HG02588 (cell line): ENCODE measurements at regions not wholly inside any gene's neighbourhood (a gene's known extent, or its start where the extent isn't known, plus 50 kb on each side); places are given as distances from the start of the nearest gene placed in this dataset.

Experiments used
- ATAC-seq: cut with Tn5 transposase; IDR thresholded peaks from one replicate; pipeline ENCODE4 v1.9.1; 2021; ENCODE audit warnings: mild to moderate bottlenecking, moderate library complexity; ENCODE audit not compliant: unreplicated experiment

DNA sequence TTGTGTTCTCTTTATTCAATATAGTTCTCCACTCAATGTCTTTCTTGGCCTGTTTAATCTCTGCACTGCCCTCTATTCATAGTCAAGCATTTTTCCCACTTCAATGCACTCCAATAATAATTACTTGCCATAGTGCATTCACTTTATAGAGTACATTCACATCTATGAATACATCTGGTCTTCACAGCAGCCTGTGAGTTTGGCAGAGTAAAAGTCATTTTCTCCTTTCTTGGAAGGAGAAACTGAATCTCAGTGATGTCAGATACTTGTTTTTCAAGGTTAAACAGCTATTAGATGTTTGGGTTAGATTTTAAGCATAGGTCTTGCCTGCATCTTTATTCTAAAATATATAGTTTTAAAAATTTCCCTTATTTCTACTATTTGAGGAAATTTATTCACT is 373.2 kb downstream of the TRIB2 start:
- ATAC-seq: no peak

DNA sequence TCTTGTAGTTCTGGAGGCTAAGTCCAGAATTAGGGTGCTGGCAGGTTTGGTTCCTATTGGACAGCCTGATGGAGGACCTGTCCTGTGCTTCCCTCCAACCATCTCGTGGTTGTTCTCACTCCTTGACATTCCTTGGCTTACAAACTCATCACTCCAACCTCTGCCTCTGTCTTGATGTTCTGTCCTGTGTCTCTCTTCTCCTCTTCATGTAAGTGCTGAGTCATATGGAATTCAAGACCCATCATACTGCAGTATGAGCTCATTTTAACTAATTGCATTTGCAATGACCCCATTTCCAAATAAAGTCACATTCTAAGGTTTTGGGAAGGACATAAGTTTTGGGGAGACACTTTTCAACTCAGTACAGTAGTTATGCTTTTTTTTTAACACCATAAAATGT is 374.7 kb downstream of the TRIB2 start:
- no peak for ATAC-seq

DNA sequence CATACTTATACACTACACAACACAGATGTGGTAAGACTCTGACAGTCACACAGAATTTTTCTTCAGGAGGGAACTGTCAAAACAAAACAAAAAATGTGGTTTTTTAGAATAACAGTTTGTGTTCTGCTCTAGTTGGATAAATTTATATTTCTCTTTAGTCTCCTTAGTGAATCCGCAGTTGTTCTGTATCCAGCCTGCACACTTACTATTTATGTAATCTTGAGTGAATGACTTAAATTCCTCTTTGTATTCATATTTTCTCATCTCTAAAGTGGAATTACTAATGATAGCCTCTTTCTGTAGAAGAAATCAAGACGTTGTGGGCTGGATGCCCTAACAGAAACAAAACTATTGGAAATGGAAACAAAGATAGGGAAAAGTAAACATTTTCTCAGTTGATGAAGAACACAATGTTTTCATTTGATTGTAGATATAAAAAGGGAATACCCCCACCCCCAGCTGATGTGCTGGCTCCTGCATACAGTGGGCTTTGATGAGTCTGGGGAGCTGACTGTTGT is 375.2 kb downstream of the TRIB2 start:
- ATAC-seq: no peak

DNA sequence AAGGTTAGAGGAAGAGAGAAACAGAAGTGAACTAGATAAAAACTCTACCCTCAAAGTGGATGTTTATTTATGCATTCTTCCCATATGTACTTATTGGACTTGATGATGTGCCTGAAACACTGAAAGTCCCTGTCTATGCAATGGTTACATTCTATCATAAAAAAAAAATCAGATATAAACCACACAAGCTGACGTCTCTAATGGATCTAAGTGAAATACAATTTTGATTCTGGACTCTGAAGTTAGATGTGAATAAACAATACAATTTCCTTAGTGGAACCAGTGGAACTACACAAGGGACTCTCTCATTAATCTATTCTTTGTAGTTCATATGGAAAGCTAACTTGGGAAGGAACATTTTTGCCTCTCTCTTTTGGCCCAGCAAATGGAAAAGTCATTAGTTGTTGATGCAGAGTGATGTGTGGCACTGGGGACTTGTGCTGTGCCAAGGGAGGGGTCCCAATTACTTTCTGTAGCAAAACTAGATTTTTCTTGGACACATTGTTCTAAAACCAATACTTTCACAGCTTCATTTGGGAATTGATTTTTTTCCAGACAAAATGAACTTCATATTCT is 376.8 kb downstream of the TRIB2 start:
- no peak for ATAC-seq

DNA sequence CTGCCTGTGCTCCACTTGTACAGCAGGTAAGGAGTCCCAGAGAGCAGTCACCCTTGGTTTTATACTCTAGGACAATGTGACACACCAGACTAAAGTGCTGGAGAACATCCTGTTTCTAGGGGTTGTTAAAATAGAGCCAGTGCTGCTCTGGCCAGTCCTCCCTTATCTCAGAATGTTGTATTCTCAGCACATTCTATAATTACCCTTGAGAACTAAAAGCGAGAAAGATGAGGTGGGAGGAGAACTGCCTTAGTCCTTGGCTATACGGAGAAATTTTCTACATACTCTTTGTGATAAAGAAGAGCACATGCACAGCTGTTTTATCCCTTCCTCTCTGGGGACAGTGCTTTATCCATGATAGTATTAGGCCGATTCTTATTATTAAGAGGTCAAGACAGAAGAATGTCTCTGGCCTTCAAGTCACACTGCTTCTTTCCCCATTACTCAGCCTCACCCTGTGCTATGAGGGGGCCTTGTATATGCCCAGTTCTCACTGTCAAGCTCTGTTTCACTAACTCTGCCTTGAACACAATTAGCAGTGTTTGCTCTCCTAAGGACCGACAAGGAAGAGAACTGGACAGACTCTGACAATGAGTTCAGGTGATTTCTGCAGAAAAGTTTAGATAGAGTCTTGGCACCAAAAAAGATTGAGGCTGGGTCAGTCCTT is 385.8 kb downstream of the TRIB2 start:
- ATAC-seq: no peak

DNA sequence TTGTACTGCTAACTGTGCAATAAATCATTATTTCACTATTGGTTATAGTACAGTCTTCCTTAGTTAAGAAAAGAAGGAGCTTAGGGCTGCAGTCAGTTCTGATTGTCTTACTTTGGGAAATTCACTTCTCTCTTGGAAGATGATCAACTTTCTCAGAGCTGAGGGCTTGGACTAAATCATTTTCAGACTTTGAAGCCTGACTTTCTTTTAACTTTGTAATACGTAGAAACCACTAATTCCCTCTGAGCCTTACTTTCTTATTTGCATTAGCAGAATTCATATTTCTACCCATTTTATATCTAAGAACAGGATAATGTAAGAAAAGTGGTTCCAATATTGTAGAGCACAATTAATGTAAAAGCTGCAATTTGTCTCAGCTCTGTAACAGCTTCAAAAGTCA is 386.4 kb downstream of the TRIB2 start:
- no peak for ATAC-seq

DNA sequence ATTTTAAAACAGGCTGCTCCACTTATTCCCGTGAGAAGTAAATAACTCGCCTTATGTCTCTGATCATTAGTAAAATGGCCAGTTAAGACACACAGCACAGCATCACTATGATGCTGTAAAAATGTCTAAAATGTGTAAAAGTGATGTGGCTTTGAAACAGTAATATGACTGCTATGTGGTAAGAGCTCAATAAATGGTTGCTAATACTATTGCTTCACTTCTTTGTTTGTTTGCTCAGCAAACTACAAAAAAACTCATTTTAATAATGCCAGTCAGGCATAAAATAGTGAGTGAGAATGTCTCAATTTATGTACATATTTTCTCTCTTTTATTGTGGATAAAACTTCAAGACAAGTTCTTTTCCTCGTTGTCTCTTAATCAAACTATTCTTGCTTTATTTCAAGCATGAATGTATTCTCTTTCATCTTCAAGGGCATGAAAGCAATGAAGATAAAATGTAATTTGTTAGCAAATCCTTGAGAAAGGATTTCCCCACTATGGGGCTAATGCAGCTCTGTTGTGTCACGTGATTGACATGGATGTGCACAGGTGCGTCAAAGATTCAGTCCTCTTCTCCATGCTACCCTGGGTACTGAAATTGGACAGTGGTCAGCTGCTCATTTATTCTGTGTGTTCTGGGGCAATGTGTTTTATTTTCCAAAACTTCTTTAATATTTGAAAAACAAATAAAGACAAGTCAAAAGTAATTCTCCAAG is 387.2 kb downstream of the TRIB2 start:
- no peak for ATAC-seq

DNA sequence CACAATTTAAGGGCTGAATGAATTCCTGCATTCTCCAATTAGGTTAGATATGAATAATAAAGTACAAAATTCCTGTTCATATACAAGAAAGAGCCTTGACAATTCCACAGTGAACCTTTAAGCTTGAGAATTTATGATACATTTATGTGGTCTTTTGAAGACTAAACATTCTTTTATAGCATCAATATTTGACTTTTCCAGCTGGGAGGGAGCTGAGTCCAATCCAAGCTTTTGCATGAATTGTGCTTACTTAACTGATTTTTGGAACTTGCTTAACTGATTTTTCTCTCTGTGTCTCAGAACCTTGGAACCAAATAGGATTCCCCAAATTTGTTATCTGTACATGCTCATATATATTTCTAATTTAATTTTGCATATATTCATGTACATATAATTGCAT is 388.0 kb downstream of the TRIB2 start:
- ATAC-seq: no peak

DNA sequence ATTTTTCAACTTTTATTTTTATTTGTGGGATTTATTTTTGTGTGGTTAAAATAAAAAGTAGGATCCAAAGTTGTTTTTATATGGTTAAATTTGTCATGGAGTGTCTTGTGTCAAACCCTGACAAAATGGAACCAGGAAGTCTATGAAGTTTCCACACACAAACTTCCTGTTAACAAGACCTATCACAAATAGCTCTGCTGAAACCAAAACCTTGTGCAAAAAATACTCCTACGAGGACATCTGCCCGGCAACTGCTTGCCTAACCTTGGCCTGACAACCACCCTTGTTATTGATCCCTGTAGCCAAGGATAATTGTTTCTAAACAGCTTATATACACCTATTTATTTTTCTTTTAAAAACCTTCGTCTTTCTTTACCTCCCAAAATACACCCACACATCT is 389.6 kb downstream of the TRIB2 start:
- ATAC-seq: no peak

DNA sequence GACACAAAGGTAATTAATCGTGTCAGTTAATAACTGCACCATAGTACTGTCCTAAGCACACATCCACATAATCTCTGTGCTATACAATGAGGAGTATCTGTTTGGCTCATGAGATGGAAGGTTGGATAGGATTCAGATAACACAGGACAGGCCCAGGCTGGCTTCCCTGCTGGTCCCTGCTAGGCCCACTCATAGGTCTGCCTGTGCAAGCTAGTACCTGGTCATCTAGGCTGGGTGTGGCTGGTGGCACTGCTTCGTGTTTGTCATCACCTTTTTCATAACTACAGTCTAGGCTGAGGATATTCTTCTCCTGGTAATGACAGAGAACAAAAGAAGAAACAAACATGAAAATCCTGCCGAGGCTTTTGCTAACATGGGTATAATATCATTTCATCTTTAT is 392.8 kb downstream of the TRIB2 start:
- ATAC-seq: no peak

DNA sequence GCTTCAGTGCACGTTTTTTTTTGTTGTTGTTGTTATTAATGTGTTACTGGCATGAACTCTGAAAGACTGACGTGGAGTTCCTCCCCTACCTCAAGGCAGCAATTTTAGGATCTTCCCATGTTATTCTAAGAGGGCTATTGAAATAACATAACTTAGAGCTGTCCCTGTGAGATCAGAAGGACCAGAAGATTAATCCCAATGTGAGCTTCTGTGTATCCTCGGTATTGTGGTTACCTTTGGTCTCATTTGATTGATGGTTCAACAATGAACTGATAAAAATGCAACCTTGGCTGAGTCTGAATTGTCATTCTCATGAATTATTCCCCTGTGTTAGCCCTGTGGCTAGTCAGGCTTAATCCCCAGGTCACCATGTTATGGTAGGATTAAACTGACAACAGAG is 394.1 kb downstream of the TRIB2 start:
- ATAC-seq: no peak

DNA sequence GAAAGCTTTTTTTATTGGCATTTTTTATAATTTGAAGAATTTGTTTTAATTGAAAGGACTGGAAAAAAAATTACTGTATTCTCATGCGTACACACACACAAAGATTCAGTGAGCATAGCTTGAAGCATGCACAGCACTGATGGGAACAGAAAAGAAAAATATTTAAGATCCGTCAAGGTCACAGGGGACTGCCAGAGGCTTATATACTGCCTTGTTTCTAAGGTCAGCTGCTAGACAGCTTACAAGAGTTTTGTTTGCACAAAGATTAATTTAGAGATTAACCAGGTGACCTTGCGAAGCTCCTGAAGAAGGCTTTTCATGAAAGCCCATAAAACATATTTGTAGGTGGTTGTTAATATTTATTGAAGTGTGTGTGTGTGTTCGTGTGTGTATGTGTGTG is 396.3 kb downstream of the TRIB2 start:
- ATAC-seq: no peak

DNA sequence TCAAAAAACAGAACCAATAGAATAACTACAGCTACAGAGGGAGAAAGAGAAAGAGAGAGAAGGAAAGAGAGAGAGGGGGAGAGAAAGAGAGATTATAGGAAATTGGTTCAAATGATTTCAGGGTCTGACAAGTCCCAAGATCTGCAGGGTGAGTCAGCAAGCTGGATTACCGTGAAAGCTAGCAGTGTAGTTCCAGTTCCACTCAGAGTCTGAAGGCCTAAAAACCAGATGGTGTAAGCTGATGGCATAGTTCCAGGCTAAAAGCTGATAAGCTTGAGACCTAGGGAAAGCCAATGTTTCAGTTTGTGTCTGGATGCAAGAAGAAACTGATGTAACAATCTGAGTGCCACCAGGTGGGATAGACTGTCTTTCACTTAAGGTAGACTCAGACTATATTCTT is 397.7 kb downstream of the TRIB2 start:
- ATAC-seq: no peak

DNA sequence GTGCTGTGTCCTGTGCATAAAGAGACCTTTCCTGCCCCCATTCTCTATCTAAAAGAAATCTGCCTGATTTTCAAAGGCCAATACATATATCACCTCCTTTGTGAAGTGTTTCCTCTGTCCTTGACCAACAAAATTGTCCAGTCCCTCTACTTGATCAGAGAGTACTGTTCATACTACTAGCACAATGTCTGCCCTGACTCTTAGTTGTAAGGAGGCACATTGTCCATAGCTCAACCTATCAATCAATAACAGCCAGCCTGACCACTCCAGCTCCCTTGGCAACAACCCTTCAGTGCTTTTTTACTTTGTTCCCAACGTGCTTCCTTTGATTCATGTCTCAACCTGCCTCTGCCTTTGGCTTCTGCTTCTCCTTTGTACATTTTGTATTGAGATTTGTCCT is 398.9 kb downstream of the TRIB2 start:
- ATAC-seq: no peak

DNA sequence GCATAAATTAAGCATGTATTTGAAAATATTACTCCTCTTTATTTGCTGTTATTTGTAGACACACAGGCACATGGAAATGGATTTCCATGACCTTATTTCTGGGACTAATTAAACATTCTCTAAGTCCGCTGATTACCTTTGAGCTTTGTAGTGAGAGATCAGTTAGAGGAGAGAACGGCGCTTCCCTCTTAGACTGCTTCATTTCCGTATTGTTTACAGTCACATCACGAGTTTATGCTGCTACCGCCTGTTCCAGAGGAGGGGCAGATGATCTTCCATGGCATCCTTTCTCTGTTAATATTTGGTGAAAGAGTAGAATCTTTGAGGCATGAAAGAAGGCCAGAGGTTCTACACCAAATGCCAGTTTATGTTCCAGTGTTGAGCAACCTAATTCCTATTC is 404.4 kb downstream of the TRIB2 start:
- ATAC-seq: no peak

DNA sequence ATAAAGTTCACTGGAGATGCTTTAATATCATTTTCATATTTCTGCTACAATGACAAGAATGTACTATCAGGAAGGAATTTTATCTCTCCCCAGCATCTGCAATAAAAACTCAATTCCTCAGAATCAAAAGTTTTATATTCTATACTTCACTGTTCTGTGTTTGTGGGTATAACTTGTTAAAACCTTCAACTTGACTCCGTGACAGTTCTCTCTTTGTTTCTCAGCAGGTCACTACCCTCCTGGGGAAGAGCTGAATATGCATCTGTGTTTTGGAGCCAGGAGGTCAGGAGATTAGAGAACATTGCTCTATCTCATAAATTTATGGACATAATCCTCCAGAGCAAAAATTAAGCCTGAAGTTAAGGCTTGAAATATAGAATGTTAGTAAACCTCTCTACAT is 411.4 kb downstream of the TRIB2 start:
- ATAC-seq: no peak

DNA sequence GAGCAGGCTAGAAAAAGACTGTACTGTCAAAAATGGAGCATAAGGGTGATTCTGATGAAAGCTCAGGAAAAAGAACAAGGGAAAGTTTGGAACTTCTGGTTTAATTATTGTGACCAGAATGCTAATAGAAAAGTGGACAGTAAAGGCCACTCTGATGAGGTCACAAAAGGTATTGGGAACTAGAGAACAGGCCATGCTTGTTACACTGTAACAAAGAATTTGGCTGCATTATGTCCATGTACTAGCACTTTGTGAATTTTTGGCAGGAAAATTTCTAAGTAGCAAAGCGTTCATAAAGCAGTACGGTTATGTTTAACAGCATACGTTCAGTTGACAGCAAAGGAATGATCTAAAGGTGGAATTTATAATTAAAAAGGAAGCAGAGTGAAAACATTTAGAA is 418.6 kb downstream of the TRIB2 start:
- ATAC-seq: no peak

DNA sequence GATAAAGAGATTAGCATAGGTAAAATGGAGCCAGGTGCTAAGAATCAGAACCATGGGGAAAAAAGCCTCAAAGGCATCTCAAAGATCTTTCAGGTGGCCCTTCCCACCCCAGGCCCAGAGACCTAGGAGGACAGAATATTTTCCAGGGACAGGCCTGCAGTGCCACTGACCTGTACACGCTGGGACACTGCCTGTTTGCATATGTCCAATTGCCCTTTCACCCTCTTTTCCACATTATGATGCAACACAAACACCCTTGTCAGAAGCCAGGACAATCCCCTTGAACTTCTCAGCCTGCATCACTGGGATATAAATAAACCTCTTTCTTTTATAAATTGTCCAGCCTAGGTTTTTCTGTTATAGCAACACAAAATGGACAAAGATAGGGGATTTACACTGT is 419.1 kb downstream of the TRIB2 start:
- no peak for ATAC-seq

DNA sequence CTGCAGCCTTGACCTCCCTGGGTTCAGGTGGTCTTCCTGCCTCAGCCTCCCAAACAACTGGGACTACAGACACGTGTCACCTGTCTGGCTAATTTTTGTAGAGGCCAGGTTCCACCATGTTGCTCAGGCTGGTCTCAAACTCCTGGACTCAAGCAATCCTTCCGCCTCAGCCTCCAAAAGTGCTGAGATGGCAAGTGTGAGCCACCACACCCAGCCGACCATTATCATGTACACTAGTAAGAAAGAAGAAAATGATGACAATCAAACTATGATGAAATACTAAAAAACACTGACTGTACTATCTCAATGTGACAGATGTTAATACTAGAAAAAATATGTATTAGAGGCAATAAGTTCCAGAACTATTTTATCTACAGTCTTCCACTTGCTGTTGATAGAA is 420.9 kb downstream of the TRIB2 start:
- no peak for ATAC-seq

DNA sequence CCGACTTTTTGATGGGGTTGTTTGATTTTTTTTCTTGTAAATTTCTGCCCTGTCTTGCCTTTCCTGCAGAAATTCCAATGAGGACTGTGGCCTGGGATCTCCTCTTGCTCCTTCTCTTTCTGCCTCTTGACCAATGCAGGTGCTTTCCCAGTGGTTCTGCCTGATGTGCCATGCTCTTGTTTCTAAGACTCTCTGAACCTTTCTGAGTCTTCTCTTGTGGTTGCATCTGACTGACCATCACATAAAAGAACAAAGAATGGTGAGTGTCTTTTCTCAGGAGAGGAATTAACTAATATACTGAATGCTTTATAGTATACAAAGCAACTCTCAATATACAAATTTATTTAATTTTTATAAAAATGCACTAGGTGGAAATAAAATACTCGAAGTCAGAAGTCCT is 424.6 kb downstream of the TRIB2 start:
- no peak for ATAC-seq

DNA sequence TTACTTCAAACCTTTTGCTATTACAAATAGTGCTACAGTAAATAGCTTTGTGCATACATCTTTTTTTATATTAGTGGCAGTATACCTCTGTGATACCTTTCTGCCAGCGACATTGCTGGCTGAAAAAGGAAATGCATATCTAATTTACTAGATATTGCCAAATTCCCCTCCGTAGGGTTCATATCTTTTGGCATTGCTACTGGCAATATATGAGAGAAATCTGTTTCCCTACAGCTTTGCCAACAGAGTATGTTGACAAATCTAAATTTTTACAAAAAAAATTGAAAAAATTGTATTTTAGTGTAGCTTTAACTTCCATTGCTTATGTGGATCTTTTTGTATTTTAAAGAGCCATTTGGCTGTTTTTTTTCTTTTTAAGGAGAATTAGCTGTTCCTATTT is 426.7 kb downstream of the TRIB2 start:
- no peak for ATAC-seq

DNA sequence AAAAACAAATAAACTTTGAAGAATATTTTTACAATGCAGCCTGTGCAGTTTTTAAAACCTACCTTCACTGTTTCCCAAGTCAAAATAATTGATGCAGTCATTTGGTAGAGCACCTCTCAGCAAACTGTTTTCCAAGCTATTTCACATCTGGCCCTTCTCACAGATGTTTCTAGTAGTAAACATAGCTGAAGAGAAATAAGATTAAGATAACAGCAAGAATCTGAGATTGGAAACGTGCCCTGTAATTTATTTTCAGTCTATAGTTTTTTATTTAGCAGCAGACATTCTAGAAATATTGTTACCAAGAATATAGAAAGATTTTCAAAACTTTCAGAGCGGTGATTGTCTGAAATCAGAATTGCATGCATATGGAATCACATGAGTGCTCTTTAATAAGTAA is 440.2 kb downstream of the TRIB2 start:
- ATAC-seq: no peak
